ENCODE measurements at regions not wholly inside any gene's neighbourhood (a gene's known extent, or its start where the extent isn't known, plus 50 kb on each side); places are given as distances from the start of the nearest gene placed in this dataset.
A peak's percentile ranks its signal among the peaks of the same experiment; 100 is the strongest.

DNA sequence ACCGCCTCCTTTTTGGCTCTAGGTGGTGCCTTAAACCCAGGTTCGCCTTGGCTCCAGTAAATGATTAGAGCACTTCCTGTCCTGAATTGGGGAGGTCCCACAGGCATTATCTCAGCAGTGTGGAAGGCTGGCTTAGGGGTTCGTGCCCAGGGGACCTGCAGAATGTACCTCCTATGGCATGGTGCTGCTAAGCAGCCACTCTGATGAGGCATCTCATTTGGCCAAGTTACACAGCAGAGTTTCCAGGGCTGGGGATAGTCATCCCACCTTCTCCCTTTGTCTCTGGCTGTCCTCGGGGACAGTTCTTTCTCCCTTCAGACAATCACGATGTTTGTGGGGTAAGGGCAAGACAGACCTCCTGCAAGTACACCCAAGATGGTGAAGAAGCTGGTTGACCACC, 371.2 kb downstream of the VPS13C start:
- H4K20me1 ChIP-seq = no peaks in the 10 kb centered on the region
- H3K36me3 ChIP-seq = no peaks in the 10 kb centered on the region
- no peak overlapping the region for H3K27ac ChIP-seq
- TF ChIP-seq Cebpa-rat (IDR thresholded peaks at IDR 0.05) = no peak
- H3K4me1 ChIP-seq = no peaks in the 10 kb centered on the region
- no peak overlapping the region for H3K4me2 ChIP-seq
- peaks cover 0 to 5% (median 0%) of the 10 kb centered on the region in 11 experiments; a peak in 2 of 22 replicates for H3K9me3 ChIP-seq (replicated peaks in 1 of 11)
- H3K9ac ChIP-seq = no peak overlapping the region
- H3K4me3 ChIP-seq = no peak overlapping the region
- no peaks in the 10 kb centered on the region for H3K27me3 ChIP-seq

DNA sequence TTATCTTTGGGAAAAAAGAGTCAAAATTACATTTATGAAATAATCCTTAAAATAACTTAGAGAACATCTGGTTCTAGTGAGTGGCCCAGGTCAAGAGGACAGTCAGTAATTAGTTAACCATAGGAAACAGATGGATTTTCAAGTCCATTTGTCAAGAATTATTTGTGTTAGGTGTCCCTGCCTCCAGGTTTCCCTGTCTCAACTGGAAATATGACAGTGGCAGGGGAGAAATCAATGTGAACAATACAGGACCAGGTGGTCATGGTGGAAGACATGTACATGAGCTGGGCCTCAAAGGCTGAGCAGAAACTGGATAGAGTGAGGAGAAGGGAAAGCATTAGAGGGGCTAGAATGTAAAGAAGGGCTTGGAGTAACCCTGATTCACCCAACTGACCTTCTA, 372.6 kb downstream of the VPS13C start:
- Histone ChIP-seq H3K4me2 (no peak overlapping the region), H3K9ac (no peak overlapping the region), H4K20me1 (no peaks in the 10 kb centered on the region), H3K9me3 (replicated peaks in 1 of 11) (peaks cover 0 to 5% (median 0%) of the 10 kb centered on the region in 11 experiments; a peak in 2 of 22 replicates), H3K27ac (no peak overlapping the region), H3K4me3 (no peak overlapping the region), H3K27me3 (no peaks in the 10 kb centered on the region), H3K36me3 (no peaks in the 10 kb centered on the region), H3K4me1 (no peaks in the 10 kb centered on the region)
- no peak for TF ChIP-seq Cebpa-rat (IDR thresholded peaks at IDR 0.05)

DNA sequence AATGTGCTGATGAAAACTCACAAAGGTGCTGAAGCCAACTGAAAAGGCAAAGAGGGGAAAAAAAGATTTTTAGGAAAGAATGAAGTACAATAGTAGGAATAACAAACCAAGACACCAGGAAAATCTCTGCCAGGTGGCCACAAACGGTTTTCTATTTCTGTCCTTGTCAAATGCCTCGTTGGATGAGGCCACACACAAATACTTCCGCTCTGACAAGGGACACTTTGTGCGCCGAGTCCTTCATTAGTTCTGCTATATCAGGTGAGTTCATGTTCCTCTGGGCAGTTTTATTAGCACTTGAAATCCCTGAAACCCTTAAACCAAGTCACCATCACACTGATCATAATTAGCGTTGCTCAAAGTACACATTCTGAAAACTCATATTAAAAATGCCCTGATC, 373.1 kb downstream of the VPS13C start:
- Histone ChIP-seq H3K36me3 (no peaks in the 10 kb centered on the region), H3K9ac (no peak overlapping the region), H4K20me1 (no peaks in the 10 kb centered on the region), H3K4me1 (no peaks in the 10 kb centered on the region), H3K4me2 (no peak overlapping the region), H3K27ac (no peak overlapping the region), H3K9me3 (replicated peaks in 1 of 11) (peaks cover 0 to 5% (median 0%) of the 10 kb centered on the region in 11 experiments; a peak in 2 of 22 replicates), H3K27me3 (no peaks in the 10 kb centered on the region), H3K4me3 (no peak overlapping the region)
- no peak for TF ChIP-seq Cebpa-rat (IDR thresholded peaks at IDR 0.05)

DNA sequence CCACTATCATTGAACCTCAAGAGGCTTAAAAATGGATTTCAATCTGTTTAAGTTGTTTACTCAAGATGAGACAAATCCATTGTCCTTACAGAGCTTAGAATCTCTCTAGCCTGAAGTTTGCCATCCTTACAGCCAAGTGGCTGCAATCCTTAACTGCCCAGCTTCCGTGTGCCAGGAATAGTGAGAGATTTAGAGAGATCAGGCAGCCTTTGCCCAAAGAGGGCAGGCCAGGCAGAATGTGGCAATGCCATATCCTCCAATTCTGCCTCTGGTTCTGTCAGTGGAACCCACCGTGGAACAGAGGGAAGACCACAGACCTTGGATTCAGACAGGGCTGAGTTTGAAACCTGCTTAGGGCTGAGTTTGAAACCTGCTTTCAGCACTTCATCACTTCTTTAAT, 374.3 kb downstream of the VPS13C start:
- Histone ChIP-seq H3K27me3 (no peaks in the 10 kb centered on the region), H3K9ac (no peak overlapping the region)

DNA sequence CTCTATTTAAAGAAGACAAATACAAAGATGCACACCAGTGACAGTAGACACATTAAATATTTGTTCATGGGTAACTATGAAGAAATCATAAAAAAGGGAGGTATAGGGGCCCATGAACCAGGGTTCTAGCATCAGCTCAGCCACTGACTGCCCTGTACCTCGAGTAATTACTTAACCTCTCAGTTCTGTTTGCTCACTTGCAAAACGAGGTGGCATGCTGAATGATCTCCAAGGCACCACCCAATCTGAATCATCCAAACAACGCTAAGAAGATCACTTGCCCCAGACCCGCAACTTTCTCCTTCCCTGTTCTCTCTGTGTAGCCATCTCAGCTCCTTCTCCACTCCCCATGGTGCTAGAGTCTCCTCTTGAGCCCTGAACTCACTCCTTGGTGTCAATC, 374.7 kb downstream of the VPS13C start:
- H3K4me2 ChIP-seq = no peak overlapping the region
- no peaks in the 10 kb centered on the region for H3K36me3 ChIP-seq
- H3K27me3 ChIP-seq = no peaks in the 10 kb centered on the region
- no peak for TF ChIP-seq Cebpa-rat (IDR thresholded peaks at IDR 0.05)
- no peaks in the 10 kb centered on the region for H4K20me1 ChIP-seq
- H3K9me3 ChIP-seq (replicated peaks in 1 of 11) = peaks cover 0 to 5% (median 0%) of the 10 kb centered on the region in 11 experiments; a peak in 2 of 22 replicates
- peaks cover 0 to 11% (median 9%) of the 10 kb centered on the region in 10 experiments; a peak in 15 of 20 replicates for H3K4me1 ChIP-seq
- no peak overlapping the region for H3K9ac ChIP-seq
- no peak overlapping the region for H3K27ac ChIP-seq
- no peak overlapping the region for H3K4me3 ChIP-seq

More for the DNA sequence above, 374.3 kb downstream of the VPS13C start:
- H4K20me1 ChIP-seq = no peaks in the 10 kb centered on the region
- H3K9me3 ChIP-seq (replicated peaks in 1 of 11) = peaks cover 0 to 5% (median 0%) of the 10 kb centered on the region in 11 experiments; a peak in 2 of 22 replicates
- H3K27ac ChIP-seq = no peak overlapping the region
- H3K4me1 ChIP-seq = peaks cover 0 to 7% (median 6%) of the 10 kb centered on the region in 10 experiments; a peak in 15 of 20 replicates
- no peak overlapping the region for H3K4me3 ChIP-seq
- no peaks in the 10 kb centered on the region for H3K36me3 ChIP-seq
- H3K4me2 ChIP-seq = no peak overlapping the region
- TF ChIP-seq Cebpa-rat (IDR thresholded peaks at IDR 0.05) = no peak

DNA sequence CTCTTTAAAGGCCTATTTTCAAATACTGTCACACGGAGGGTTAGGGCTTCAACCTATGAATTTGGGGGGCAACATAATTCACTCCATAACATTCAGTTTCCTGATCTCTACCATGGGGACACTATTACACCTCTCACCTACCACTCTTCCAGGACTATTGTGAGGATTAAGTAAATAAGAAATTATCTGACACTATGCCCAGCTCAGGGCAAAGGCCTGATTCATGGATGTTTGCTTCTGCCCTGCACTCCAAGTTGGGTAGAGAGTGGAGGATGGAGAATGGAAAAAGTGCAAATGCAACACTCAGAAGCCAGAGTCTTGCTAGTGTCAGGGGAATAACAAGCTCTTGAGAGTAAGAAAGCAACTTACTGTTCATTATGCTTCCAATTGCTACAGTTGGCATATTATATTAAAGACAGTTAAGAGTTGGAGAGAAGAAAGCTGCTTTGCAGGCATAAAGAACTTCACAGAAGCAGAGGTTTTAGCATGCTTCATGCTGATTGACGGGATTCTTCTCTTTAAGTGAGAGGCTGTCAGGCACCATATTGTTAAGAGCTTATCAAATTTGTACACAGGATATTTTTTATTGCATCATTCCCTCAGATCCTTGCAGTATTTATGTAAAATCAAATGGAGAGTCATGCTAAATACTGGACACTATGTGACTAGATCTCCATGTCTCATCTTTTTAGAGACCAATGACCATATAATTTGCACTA, 375.3 kb downstream of the VPS13C start:
- Histone ChIP-seq H3K36me3 (no peaks in the 10 kb centered on the region), H3K4me2 (no peak overlapping the region), H4K20me1 (no peaks in the 10 kb centered on the region), H3K4me1 (peaks cover 0 to 12% (median 10%) of the 10 kb centered on the region in 10 experiments; a peak in 15 of 20 replicates), H3K27me3 (no peaks in the 10 kb centered on the region), H3K27ac (no peak overlapping the region), H3K4me3 (no peak overlapping the region), H3K9ac (no peak overlapping the region), H3K9me3 (replicated peaks in 1 of 11) (peaks cover 0 to 5% (median 0%) of the 10 kb centered on the region in 11 experiments; a peak in 2 of 22 replicates)
- TF ChIP-seq Cebpa-rat (IDR thresholded peaks at IDR 0.05) = no peak

DNA sequence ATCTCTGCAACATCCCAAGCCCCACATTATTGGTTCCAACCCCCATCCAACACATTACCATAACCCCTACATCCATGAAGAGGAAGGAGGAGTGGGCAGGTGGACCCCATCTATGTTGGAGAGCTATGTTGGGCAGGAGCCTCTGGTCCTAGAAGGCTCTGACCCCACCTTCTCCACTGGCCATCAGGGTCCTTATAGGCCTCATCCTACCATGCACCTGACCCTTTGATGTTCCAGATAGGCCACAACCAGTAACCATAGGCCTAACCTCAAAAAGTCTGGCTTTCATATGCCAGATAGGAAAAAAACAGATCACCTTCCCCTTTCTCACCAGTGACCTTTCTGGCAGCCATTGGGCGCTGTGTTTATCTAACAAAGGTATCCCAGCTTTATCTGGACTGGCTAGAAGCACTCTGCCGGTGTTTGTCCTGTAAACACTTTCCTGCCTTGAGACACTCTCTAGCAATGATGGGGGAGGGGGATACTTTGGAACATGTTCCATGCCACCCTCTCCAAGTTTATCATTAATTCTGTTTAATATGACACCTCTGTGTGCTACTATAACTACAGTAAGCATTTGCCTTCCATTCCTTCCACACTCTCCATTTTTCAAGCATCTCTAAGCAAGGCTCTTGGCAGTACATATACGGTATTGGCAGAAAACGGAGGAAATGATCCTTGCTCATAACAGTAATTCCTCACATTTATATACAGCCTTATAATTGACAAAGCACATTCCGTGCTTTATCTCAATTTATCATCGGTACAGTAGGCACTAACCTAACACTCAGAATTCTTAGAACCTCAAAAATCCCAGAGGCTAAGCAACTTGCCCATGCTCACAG, 377.1 kb downstream of the VPS13C start:
- no peak overlapping the region for H3K4me3 ChIP-seq
- peaks cover 0 to 12% (median 10%) of the 10 kb centered on the region in 10 experiments; a peak in 15 of 20 replicates for H3K4me1 ChIP-seq
- H3K9ac ChIP-seq = no peak overlapping the region
- H3K27me3 ChIP-seq = no peaks in the 10 kb centered on the region
- no peaks in the 10 kb centered on the region for H3K36me3 ChIP-seq
- no peaks in the 10 kb centered on the region; a peak in 1 of 22 replicates for H3K9me3 ChIP-seq (replicated peaks in 1 of 11)
- H3K27ac ChIP-seq = no peak overlapping the region
- no peak for TF ChIP-seq Cebpa-rat (IDR thresholded peaks at IDR 0.05)
- H3K4me2 ChIP-seq = no peak overlapping the region
- no peaks in the 10 kb centered on the region for H4K20me1 ChIP-seq

DNA sequence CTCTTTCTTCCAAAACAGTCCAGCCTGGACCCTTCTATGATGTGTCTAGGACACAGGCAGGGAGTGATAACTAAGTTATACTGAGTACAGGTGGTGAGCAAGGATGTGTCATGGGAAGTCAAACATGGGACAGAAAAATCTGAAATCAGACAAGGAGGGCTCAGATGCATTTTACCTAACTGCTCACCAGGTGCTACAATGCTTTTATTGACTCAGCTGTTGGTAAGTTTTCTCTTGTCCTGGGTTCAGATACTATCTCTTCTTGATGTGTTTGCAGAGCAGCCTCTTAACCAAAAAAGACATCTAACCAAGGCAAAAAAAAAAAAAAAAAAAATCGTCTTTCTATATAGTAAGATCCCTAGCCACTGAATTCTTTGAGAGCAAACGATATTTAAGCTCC, 378.6 kb downstream of the VPS13C start:
- Histone ChIP-seq H3K4me3 (no peak overlapping the region), H3K27ac (0 out of 22 replicates have a peak overlapping the region, but pooled peaks of 1 of the 11 experiments have one; percentile 24), H3K27me3 (no peaks in the 10 kb centered on the region), H3K4me1 (peaks cover 0 to 12% (median 10%) of the 10 kb centered on the region in 10 experiments; a peak in 15 of 20 replicates), H3K9me3 (replicated peaks in 1 of 11) (no peaks in the 10 kb centered on the region; a peak in 1 of 22 replicates), H4K20me1 (no peaks in the 10 kb centered on the region), H3K9ac (no peak overlapping the region), H3K36me3 (no peaks in the 10 kb centered on the region), H3K4me2 (peak overlapping the region in 5 of 11 experiments; percentile 13 to 68 (median 50); a peak in 9 of 22 replicates)
- no peak for TF ChIP-seq Cebpa-rat (IDR thresholded peaks at IDR 0.05)

DNA sequence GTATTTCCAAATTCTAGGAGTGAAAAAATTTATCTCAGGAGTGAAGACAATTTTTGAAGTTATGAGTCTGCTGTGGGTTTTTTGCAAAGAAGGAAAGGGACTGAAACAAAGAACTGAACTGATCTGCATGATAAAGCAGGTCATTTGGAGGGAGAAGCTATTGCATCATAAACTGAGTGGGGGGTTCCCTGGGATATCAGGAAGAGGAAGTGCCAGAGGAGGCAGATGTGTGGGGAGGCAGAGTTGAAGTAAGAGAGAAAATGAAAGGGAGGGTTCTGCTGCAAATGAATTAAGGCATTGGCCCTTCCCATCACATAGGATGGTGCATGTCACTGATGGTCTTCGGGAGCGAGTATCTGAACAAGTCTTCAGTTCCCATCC, 379.2 kb downstream of the VPS13C start:
- peak overlapping the region in 10 of 11 experiments; percentile 13 to 68 (median 46); a peak in 17 of 22 replicates for H3K4me2 ChIP-seq
- H3K4me3 ChIP-seq = no peak overlapping the region
- no peaks in the 10 kb centered on the region for H3K36me3 ChIP-seq

More for the DNA sequence above, 379.2 kb downstream of the VPS13C start:
- TF ChIP-seq Cebpa-rat (IDR thresholded peaks at IDR 0.05) = peak in 6 of 11 experiments; percentile 15 to 55 (median 32); a peak in 3 of 22 replicates
- Histone ChIP-seq H3K9ac (no peak overlapping the region), H3K27me3 (no peaks in the 10 kb centered on the region), H4K20me1 (no peaks in the 10 kb centered on the region), H3K27ac (peak overlapping the region in 3 of 11 experiments; percentile 4 to 24 (median 8); a peak in 1 of 22 replicates), H3K9me3 (replicated peaks in 1 of 11) (no peaks in the 10 kb centered on the region; a peak in 1 of 22 replicates), H3K4me1 (peaks cover 0 to 12% (median 10%) of the 10 kb centered on the region in 10 experiments; a peak in 15 of 20 replicates)
